Lung (tissue), 11 donors: ENCODE measurements at regions not wholly inside any gene's neighbourhood (a gene's known extent, or its start where the extent isn't known, plus 50 kb on each side); places are given as distances from the start of the nearest gene placed in this dataset.

ENCODE experiments used
- ATAC-seq: fragments of 200-7000 bp; cut with Tn5 transposase; one replicate; pipeline ENCODE4 v1.9.1; 2020; ENCODE audit warnings: moderate number of reproducible peaks; ENCODE audit not compliant: insufficient read depth, low FRiP score
- DNase-seq, 3 donors: peaks; one replicate each; pipeline ENCODE4 v3.0.0-alpha.2; 2013 to 2017
- H3K27ac ChIP-seq, 2 donors: one replicate each; pipeline ENCODE4 v1.5.1; 2013; ENCODE audit warnings: mild to moderate bottlenecking in 2 of 2, moderate library complexity in 2 of 2, control low read depth in 1 of 2, inconsistent platforms in 1 of 2, low read depth in 1 of 2, low read length in 1 of 2
- H3K27me3 ChIP-seq, 3 donors: one replicate each; pipeline ENCODE4 v1.5.1; 2013; ENCODE audit warnings: low read length in 2 of 3; ENCODE audit not compliant: control insufficient read depth in 3 of 3, insufficient read depth in 3 of 3
- H3K36me3 ChIP-seq, 4 donors: one replicate each; pipeline ENCODE4 v1.5.1; 2013; ENCODE audit warnings: low read length in 4 of 4, mild to moderate bottlenecking in 1 of 4, moderate library complexity in 1 of 4; ENCODE audit not compliant: control insufficient read depth in 4 of 4, insufficient read depth in 4 of 4
- H3K4me1 ChIP-seq, 5 donors: one replicate each; pipeline ENCODE4 v1.5.1; 2013; ENCODE audit warnings: low read length in 5 of 5, mild to moderate bottlenecking in 2 of 5, moderate library complexity in 1 of 5; ENCODE audit not compliant: control insufficient read depth in 5 of 5, insufficient read depth in 5 of 5
- H3K4me3 ChIP-seq: one replicate; pipeline ENCODE4 v1.5.1; 2013; ENCODE audit warnings: mild to moderate bottlenecking, control low read depth, moderate library complexity
- H3K9ac ChIP-seq, 2 donors: one replicate each; pipeline ENCODE4 v1.5.1; 2013; ENCODE audit warnings: low read length in 2 of 2, control low read depth in 1 of 2; ENCODE audit not compliant: insufficient read depth in 1 of 2
- H3K9me3 ChIP-seq, 4 donors: one replicate each; pipeline ENCODE4 v1.5.1; 2013; ENCODE audit warnings: low read length in 3 of 4, mild to moderate bottlenecking in 1 of 4, moderate library complexity in 1 of 4; ENCODE audit not compliant: control insufficient read depth in 4 of 4, insufficient read depth in 3 of 4
- CTCF ChIP-seq: IDR thresholded peaks from 2 replicates; pipeline ENCODE4 v1.5.1; 2012; ENCODE audit warnings: mild to moderate bottlenecking; ENCODE audit errors: control extremely low read depth, extremely low read depth
- WGBS, 2 donors: extraction: QIAGEN DNeasy Blood & Tissue Kit; methylation state at CpG; one replicate each; pipeline ENCODE4 v1.1.7; 2013; 5-methylcytosine and 5-hydroxymethylcytosine counted together
- donor health status: control.
- donor health status: control.
- donor health status: Bipolar disorder and iron deficiency.
- donor health status: healthy.
- donor health status: DM: yes; HTN: yes; CAD: no.

GRCh38 chr2:71807581-71808451 is 339.8 kb downstream of the CYP26B1 start:
- ATAC-seq = peak; percentile 43
- Histone ChIP-seq H3K4me1 (peaks cover 0 to 34% (median 14%) of the 10 kb centered on the region in 5 donors), H3K27ac (no peak overlapping the region), H3K9me3 (no peaks in the 10 kb centered on the region), H3K27me3 (no peaks in the 10 kb centered on the region), H3K36me3 (no peaks in the 10 kb centered on the region), H3K9ac (no peak overlapping the region), H3K4me3 (no peak overlapping the region)
- peak; percentile 95 to 98 (median 96) for DNase-seq
- WGBS, 2 donors = 68 to 72% methylated on average over 8 of the region's 8 CpGs
- TF ChIP-seq CTCF = no peak

- Histone ChIP-seq H3K36me3 (no peaks in the 10 kb centered on the region), H3K9ac (no peak overlapping the region), H3K4me1 (peaks cover 0 to 46% (median 20%) of the 10 kb centered on the region in 5 donors), H3K27me3 (no peaks in the 10 kb centered on the region), H3K4me3 (no peak overlapping the region), H3K27ac (no peak overlapping the region), H3K9me3 (no peaks in the 10 kb centered on the region)
- 88 to 95% methylated on average over 3 of the region's 3 CpGs for WGBS, 2 donors
- no peak for TF ChIP-seq CTCF
- ATAC-seq (no peak), DNase-seq (peak in 1 of 3 donors; percentile 6)
These were observed 341.2 kb downstream of the CYP26B1 start for GRCh38 chr2:71806432-71806831.

DNA sequence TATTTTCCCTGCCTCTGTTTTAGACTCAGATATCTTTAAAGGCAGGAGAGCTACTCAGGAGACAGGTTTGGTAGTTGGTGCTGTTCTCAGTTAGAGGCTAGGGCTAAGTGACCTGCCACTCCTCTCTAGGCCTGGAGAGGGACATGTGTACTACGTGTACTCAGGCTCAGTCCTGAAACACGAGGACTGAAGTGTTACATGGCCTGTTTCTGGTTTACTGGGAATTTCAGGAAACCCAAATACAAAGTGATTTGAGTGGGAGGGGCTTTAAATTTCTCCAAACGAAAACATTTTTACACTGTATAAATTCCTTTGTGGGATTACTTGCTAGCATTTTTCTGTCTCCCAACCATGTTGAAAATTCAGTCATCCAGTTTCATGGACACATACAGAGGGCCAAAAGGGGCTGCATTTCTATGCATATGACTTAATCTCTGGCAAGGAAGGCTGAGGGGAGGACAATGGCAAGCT is 343.3 kb downstream of the CYP26B1 start:
- Histone ChIP-seq H3K9me3 (no peaks in the 10 kb centered on the region), H3K36me3 (no peaks in the 10 kb centered on the region), H3K27me3 (no peaks in the 10 kb centered on the region), H3K4me1 (peaks cover 0 to 65% (median 30%) of the 10 kb centered on the region in 5 donors), H3K27ac (no peak overlapping the region), H3K9ac (no peak overlapping the region), H3K4me3 (no peak overlapping the region)
- ATAC-seq (no peak), DNase-seq (peak; percentile 15 to 66 (median 52))
- TF ChIP-seq CTCF = no peak
- 54 to 62% methylated on average over 3 of the region's 3 CpGs for WGBS, 2 donors
